ENCODE measurements at regions not wholly inside any gene's neighbourhood (a gene's known extent, or its start where the extent isn't known, plus 50 kb on each side); places are given as distances from the start of the nearest gene placed in this dataset.

DNA sequence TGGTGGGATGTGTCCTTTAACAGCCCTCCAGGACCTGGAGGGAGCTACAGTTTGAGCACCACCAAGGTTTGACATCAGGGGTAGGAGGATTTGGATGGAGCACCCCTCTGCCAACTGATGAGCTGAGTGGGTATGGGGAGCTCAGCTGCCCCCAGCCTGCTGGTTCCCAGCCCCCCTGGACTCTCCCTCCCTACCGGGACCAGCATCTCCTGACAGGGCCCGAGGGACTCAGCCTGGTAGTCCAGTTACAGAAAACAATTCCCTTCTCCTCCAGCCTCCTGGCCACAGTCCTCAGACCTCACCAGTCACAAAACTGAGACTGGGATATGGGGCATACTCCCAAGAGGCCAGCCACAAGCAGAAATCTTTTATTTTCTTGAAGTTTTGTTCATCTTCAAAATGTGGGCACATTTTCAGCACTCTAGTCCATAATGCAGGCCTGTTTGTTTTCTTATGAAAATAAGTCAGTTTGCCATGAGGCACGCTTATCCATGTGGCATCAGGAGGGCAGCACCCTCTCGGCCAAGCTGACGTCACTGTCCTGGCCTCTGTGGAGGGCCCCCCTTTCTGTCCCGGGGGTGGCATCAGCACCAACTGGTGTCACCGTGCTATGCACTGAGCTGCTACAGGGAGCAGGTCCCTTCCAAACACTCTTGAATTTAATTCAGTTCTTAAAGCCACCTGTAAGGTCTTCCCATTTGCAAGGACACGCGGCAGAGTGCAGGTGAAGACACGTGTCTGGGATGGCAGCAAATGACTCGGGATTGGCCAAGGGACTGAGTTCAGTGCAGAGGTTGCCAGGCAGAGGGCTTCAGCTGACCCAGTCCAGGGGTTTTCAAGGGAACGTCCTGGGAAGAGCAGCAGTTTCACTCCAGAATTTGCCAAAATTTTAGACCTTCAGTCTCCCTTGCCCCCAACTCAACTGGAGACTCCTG is 187.6 kb downstream of the GADD45G start:
- ChIA-PET CTCF (no interaction called here), RAD21 (ENCODE audit: low non-redundant PET in 1 of 2, low total read pairs in 2 of 2, uncharacterized antibody in 2 of 2, unreplicated experiment in 2 of 2) (no interaction called here), POLR2A (no interaction called here)
- Histone ChIP-seq H3K9ac (ENCODE audit: low read length) (no peak overlapping the region), H3K4me2 (ENCODE audit: low read length) (no peak overlapping the region), H3K79me2 (ENCODE audit: insufficient read depth, low read length) (no peaks in the 10 kb centered on the region), H3K27ac (ENCODE audit: low read depth, low read length) (no peak overlapping the region), H4K20me1 (ENCODE audit: insufficient read depth) (no peaks in the 10 kb centered on the region), H3K4me3 (replicated peaks in 1 of 2; ENCODE audit: low read depth in 1 of 2, low read length in 2 of 2) (no peak overlapping the region), H2AFZ (ENCODE audit: low read depth, low read length, poor library complexity, severe bottlenecking) (no peak overlapping the region), H3K9me3 (ENCODE audit: control insufficient read depth in 1 of 2, insufficient read depth in 1 of 2, low read depth in 1 of 2, low read length in 2 of 2) (no peaks in the 10 kb centered on the region), H3K27me3 (ENCODE audit: insufficient read depth, low read length) (peaks cover 4% of the 10 kb centered on the region; the same call in 1 of the 2 replicates), H3K9me2 (ENCODE audit: insufficient read depth) (no peaks in the 10 kb centered on the region), H3K4me1 (ENCODE audit: control insufficient read depth in 1 of 2, insufficient read depth in 2 of 2, low read length in 2 of 2) (no peaks in the 10 kb centered on the region), H3K36me3 (ENCODE audit: control insufficient read depth in 1 of 2, insufficient read depth in 2 of 2, low read length in 2 of 2) (no peaks in the 10 kb centered on the region)
- ATAC-seq (no peak), DNase-seq (ENCODE audit: low read depth, low spot score) (no peak)
- BruUV-seq (replicated peaks) = no TSS peak
- intact Hi-C loops (cut with micrococcal nuclease) = no loop called here
- TF ChIP-seq TCF7L2 (IDR thresholded peaks at IDR 0.05; ENCODE audit: borderline replicate concordance, extremely low read depth, insufficient read depth, insufficient read length) (no peak), POLR2A (IDR thresholded peaks at IDR 0.05; ENCODE audit: borderline replicate concordance, extremely low read depth, insufficient read depth, insufficient read length) (no peak), ELF1 (IDR thresholded peaks at IDR 0.05; ENCODE audit: borderline replicate concordance, low read depth) (no peak)
- TF ChIP-seq, protein P1, sequence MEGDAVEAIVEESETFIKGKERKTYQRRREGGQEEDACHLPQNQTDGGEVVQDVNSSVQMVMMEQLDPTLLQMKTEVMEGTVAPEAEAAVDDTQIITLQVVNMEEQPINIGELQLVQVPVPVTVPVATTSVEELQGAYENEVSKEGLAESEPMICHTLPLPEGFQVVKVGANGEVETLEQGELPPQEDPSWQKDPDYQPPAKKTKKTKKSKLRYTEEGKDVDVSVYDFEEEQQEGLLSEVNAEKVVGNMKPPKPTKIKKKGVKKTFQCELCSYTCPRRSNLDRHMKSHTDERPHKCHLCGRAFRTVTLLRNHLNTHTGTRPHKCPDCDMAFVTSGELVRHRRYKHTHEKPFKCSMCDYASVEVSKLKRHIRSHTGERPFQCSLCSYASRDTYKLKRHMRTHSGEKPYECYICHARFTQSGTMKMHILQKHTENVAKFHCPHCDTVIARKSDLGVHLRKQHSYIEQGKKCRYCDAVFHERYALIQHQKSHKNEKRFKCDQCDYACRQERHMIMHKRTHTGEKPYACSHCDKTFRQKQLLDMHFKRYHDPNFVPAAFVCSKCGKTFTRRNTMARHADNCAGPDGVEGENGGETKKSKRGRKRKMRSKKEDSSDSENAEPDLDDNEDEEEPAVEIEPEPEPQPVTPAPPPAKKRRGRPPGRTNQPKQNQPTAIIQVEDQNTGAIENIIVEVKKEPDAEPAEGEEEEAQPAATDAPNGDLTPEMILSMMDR (IDR thresholded peaks at IDR 0.05 in 2 of 3, conservative IDR thresholded peaks at IDR 0.05 in 1 of 3; ENCODE audit: borderline replicate concordance in 1 of 3, insufficient read depth in 1 of 3, low read depth in 2 of 3, low read length in 2 of 3) = no peak

DNA sequence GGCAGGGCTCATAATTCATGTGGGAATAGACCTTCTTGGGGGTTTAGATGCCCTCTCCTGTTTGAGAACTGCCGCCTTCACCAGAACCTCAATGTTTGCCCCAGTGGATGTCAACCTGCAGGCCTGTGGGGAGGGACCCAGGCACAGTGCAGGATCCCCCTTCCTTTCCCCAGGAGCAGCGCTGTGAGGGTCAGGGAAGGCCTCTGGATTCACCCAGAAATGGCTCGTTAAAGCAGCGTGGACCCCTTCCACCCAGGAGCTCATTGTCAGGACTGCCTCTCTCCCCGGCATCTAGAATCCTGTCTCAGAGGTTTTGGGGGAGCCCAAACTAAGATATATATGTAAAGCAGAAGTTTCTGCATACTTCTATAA is 188.3 kb downstream of the GADD45G start:
- Histone ChIP-seq H3K4me2 (ENCODE audit: low read length) (no peak overlapping the region), H2AFZ (ENCODE audit: low read depth, low read length, poor library complexity, severe bottlenecking) (no peak overlapping the region), H3K4me1 (ENCODE audit: control insufficient read depth in 1 of 2, insufficient read depth in 2 of 2, low read length in 2 of 2) (no peaks in the 10 kb centered on the region), H3K27ac (ENCODE audit: low read depth, low read length) (no peak overlapping the region), H3K9me3 (ENCODE audit: control insufficient read depth in 1 of 2, insufficient read depth in 1 of 2, low read depth in 1 of 2, low read length in 2 of 2) (no peaks in the 10 kb centered on the region), H3K27me3 (ENCODE audit: insufficient read depth, low read length) (0 out of 2 replicates have a peak, but pooled peaks cover 4% of the 10 kb centered on the region), H3K9ac (ENCODE audit: low read length) (no peak overlapping the region), H3K36me3 (ENCODE audit: control insufficient read depth in 1 of 2, insufficient read depth in 2 of 2, low read length in 2 of 2) (no peaks in the 10 kb centered on the region), H3K79me2 (ENCODE audit: insufficient read depth, low read length) (no peaks in the 10 kb centered on the region), H4K20me1 (ENCODE audit: insufficient read depth) (no peaks in the 10 kb centered on the region), H3K4me3 (replicated peaks in 1 of 2; ENCODE audit: low read depth in 1 of 2, low read length in 2 of 2) (no peak overlapping the region), H3K9me2 (ENCODE audit: insufficient read depth) (no peaks in the 10 kb centered on the region)
- POLR2A ChIA-PET = no interaction called here
- no peak for DNase-seq (ENCODE audit: low read depth, low spot score)
- CTCF ChIA-PET = no interaction called here
- RAD21 ChIA-PET (ENCODE audit: low non-redundant PET in 1 of 2, low total read pairs in 2 of 2, uncharacterized antibody in 2 of 2, unreplicated experiment in 2 of 2) = no interaction called here
- intact Hi-C loops (cut with micrococcal nuclease) = no loop called here
- ATAC-seq = no peak
- BruUV-seq (replicated peaks) = no TSS peak
- TF ChIP-seq, protein P2, sequence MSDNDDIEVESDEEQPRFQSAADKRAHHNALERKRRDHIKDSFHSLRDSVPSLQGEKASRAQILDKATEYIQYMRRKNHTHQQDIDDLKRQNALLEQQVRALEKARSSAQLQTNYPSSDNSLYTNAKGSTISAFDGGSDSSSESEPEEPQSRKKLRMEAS (IDR thresholded peaks at IDR 0.05) = no peak
- TF ChIP-seq YY1 (IDR thresholded peaks at IDR 0.05; ENCODE audit: extremely low read depth, insufficient replicate concordance, low read depth, low read length) = no peak
- no peak for TF ChIP-seq CEBPB (IDR thresholded peaks at IDR 0.05; ENCODE audit: low read depth)
- TF ChIP-seq, protein P1 (IDR thresholded peaks at IDR 0.05 in 2 of 3, conservative IDR thresholded peaks at IDR 0.05 in 1 of 3; ENCODE audit: borderline replicate concordance in 1 of 3, insufficient read depth in 1 of 3, low read depth in 2 of 3, low read length in 2 of 3) = no peak
- TF ChIP-seq, protein P3, sequence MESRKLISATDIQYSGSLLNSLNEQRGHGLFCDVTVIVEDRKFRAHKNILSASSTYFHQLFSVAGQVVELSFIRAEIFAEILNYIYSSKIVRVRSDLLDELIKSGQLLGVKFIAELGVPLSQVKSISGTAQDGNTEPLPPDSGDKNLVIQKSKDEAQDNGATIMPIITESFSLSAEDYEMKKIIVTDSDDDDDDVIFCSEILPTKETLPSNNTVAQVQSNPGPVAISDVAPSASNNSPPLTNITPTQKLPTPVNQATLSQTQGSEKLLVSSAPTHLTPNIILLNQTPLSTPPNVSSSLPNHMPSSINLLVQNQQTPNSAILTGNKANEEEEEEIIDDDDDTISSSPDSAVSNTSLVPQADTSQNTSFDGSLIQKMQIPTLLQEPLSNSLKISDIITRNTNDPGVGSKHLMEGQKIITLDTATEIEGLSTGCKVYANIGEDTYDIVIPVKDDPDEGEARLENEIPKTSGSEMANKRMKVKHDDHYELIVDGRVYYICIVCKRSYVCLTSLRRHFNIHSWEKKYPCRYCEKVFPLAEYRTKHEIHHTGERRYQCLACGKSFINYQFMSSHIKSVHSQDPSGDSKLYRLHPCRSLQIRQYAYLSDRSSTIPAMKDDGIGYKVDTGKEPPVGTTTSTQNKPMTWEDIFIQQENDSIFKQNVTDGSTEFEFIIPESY (IDR thresholded peaks at IDR 0.05; ENCODE audit: extremely low read depth, insufficient replicate concordance, low read length) = no peak
- TF ChIP-seq EZH2phosphoT487 (IDR thresholded peaks at IDR 0.05; ENCODE audit: borderline replicate concordance) = no peak
- no peak for TF ChIP-seq RAD21 (IDR thresholded peaks at IDR 0.05; ENCODE audit: low read depth)
